GM18861 (cell line): ENCODE measurements at regions not wholly inside any gene's neighbourhood (a gene's known extent, or its start where the extent isn't known, plus 50 kb on each side); places are given as distances from the start of the nearest gene placed in this dataset.

ENCODE experiments used
- ATAC-seq: cut with Tn5 transposase; IDR thresholded peaks from one replicate; pipeline ENCODE4 v1.9.1; 2021; ENCODE audit not compliant: unreplicated experiment

- no peak for ATAC-seq
Measured at GRCh38 chr1:83006271-83006670, 992.7 kb downstream of the TTLL7 start.

- no peak for ATAC-seq
Measured at GRCh38 chr1:83000286-83000685, 998.6 kb downstream of the TTLL7 start.

- no peak for ATAC-seq
Measured at GRCh38 chr1:82995951-82996350, 1003.0 kb downstream of the TTLL7 start.

GRCh38 chr1:82994616-82995263, 1004.2 kb downstream of the TTLL7 start:
- ATAC-seq, result no peak

GRCh38 chr1:82991569-82991968, 1007.4 kb downstream of the TTLL7 start:
- ATAC-seq, result no peak

- peak; percentile 95 for ATAC-seq
Measured at GRCh38 chr1:82979593-82980236, 1019.2 kb downstream of the TTLL7 start.

- ATAC-seq, result no peak
Measured at GRCh38 chr1:82978461-82979324, 1020.2 kb downstream of the TTLL7 start.

GRCh38 chr1:82972841-82973553, 1025.9 kb downstream of the TTLL7 start:
- no peak for ATAC-seq

- no peak for ATAC-seq
Measured at GRCh38 chr1:82969340-82969739, 1029.6 kb downstream of the TTLL7 start.

GRCh38 chr1:82962658-82963057, 1036.3 kb downstream of the TTLL7 start:
- no peak for ATAC-seq

GRCh38 chr1:82950606-82951200, 1048.2 kb downstream of the TTLL7 start:
- no peak for ATAC-seq

GRCh38 chr1:82948386-82948785, 1050.5 kb downstream of the TTLL7 start:
- no peak for ATAC-seq

- ATAC-seq, result no peak
Measured at GRCh38 chr1:82947278-82947677, 1051.7 kb downstream of the TTLL7 start.

GRCh38 chr1:82946096-82946605, 1052.8 kb downstream of the TTLL7 start:
- ATAC-seq, result no peak

- ATAC-seq, result no peak
Measured at GRCh38 chr1:82944822-82945221, 1054.1 kb downstream of the TTLL7 start.

- no peak for ATAC-seq
Measured at GRCh38 chr1:82934074-82934473, 1064.9 kb downstream of the TTLL7 start.

GRCh38 chr1:82932727-82933126, 1066.2 kb downstream of the TTLL7 start:
- ATAC-seq, result no peak

GRCh38 chr1:82932207-82932606, 1066.7 kb downstream of the TTLL7 start:
- ATAC-seq, result no peak

GRCh38 chr1:82931006-82931405, 1067.9 kb downstream of the TTLL7 start:
- ATAC-seq, result no peak

GRCh38 chr1:82927753-82928152, 1071.2 kb downstream of the TTLL7 start:
- no peak for ATAC-seq

GRCh38 chr1:82924666-82925065, 1074.3 kb downstream of the TTLL7 start:
- no peak for ATAC-seq
